Esophagus (tissue), 2 donors: ENCODE measurements at regions not wholly inside any gene's neighbourhood (a gene's known extent, or its start where the extent isn't known, plus 50 kb on each side); places are given as distances from the start of the nearest gene placed in this dataset.

ENCODE experiments used
- H3K27ac ChIP-seq, 2 donors: one replicate each; pipeline ENCODE4 v1.5.1; 2013; ENCODE audit warnings: low read depth in 2 of 2, mild to moderate bottlenecking in 2 of 2, inconsistent platforms in 1 of 2, low read length in 1 of 2, moderate library complexity in 1 of 2
- H3K27me3 ChIP-seq, 2 donors: one replicate each; pipeline ENCODE4 v1.6.1; 2013; ENCODE audit warnings: low read length in 2 of 2, control low read depth in 1 of 2, mild to moderate bottlenecking in 1 of 2; ENCODE audit not compliant: insufficient read depth in 2 of 2, control insufficient read depth in 1 of 2
- H3K36me3 ChIP-seq, 2 donors: one replicate each; pipeline ENCODE4 v1.6.1; 2013; ENCODE audit warnings: low read length in 1 of 2; ENCODE audit not compliant: control insufficient read depth in 2 of 2, insufficient read depth in 2 of 2
- H3K4me1 ChIP-seq, 2 donors: one replicate each; pipeline ENCODE4 v1.6.1; 2013; ENCODE audit warnings: low read length in 1 of 2; ENCODE audit not compliant: control insufficient read depth in 2 of 2, insufficient read depth in 2 of 2
- H3K4me3 ChIP-seq, 2 donors: one replicate each; pipeline ENCODE4 v1.5.1; 2013; ENCODE audit warnings: low read length in 2 of 2, mild to moderate bottlenecking in 2 of 2, low read depth in 1 of 2, moderate library complexity in 1 of 2
- H3K9me3 ChIP-seq, 2 donors: one replicate each; pipeline ENCODE4 v1.6.1; 2013; ENCODE audit warnings: mild to moderate bottlenecking in 2 of 2, low read depth in 1 of 2, low read length in 1 of 2, moderate library complexity in 1 of 2; ENCODE audit not compliant: control insufficient read depth in 2 of 2, insufficient read depth in 1 of 2
- WGBS, 2 donors: extraction: QIAGEN DNeasy Blood & Tissue Kit; methylation state at CpG; one replicate each; pipeline ENCODE4 v1.1.7; 2013; 5-methylcytosine and 5-hydroxymethylcytosine counted together
- donor health status: healthy with polysubstance abuse.
- donor health status: Bipolar disorder and iron deficiency.

- no peak overlapping the region for H3K4me3 ChIP-seq
- 84 to 85% methylated on average over 7 of the region's 7 CpGs for WGBS, 2 donors
- H3K4me1 ChIP-seq, result peaks cover 0 to 1% of the 10 kb centered on the region in 2 donors
- H3K36me3 ChIP-seq, result no peaks in the 10 kb centered on the region
- no peak overlapping the region for H3K27ac ChIP-seq
- H3K9me3 ChIP-seq, result no peaks in the 10 kb centered on the region
- no peaks in the 10 kb centered on the region for H3K27me3 ChIP-seq
Measured at GRCh38 chr1:40914927-40915569, 52.9 kb upstream of the CITED4 start.

- Histone ChIP-seq H3K27ac (no peak overlapping the region), H3K4me3 (no peak overlapping the region), H3K9me3 (no peaks in the 10 kb centered on the region), H3K36me3 (no peaks in the 10 kb centered on the region), H3K27me3 (no peaks in the 10 kb centered on the region), H3K4me1 (peaks cover 0 to 1% of the 10 kb centered on the region in 2 donors)
- WGBS, 2 donors, result 84 to 93% methylated on average over 10 of the region's 10 CpGs
Measured at GRCh38 chr1:40915581-40915980, 53.4 kb upstream of the CITED4 start.

- 79 to 86% methylated on average over 6 of the region's 6 CpGs for WGBS, 2 donors
- Histone ChIP-seq H3K27ac (no peak overlapping the region), H3K27me3 (no peaks in the 10 kb centered on the region), H3K36me3 (no peaks in the 10 kb centered on the region), H3K9me3 (no peaks in the 10 kb centered on the region), H3K4me1 (peaks cover 0 to 3% of the 10 kb centered on the region in 2 donors), H3K4me3 (no peak overlapping the region)
Measured at GRCh38 chr1:40917995-40918711, 56.0 kb upstream of the CITED4 start.

GRCh38 chr1:40919475-40920011 lies 57.4 kb upstream of the CITED4 start:
- H3K9me3 ChIP-seq, result no peaks in the 10 kb centered on the region
- H3K27ac ChIP-seq, result no peak overlapping the region
- no peaks in the 10 kb centered on the region for H3K27me3 ChIP-seq
- no peak overlapping the region for H3K4me3 ChIP-seq
- 69 to 80% methylated on average over 12 of the region's 12 CpGs for WGBS, 2 donors
- no peaks in the 10 kb centered on the region for H3K36me3 ChIP-seq
- H3K4me1 ChIP-seq, result peaks cover 0 to 4% of the 10 kb centered on the region in 2 donors

- peaks cover 0 to 4% of the 10 kb centered on the region in 2 donors for H3K4me1 ChIP-seq
- 87 to 94% methylated on average over 4 of the region's 4 CpGs for WGBS, 2 donors
Measured at GRCh38 chr1:40921522-40921921, 58.0 kb upstream of the CTPS1 start.

GRCh38 chr1:40921981-40922677 lies 57.4 kb upstream of the CTPS1 start:
- Histone ChIP-seq H3K27ac (peak overlapping the region; percentile 14 to 26), H3K9me3 (no peaks in the 10 kb centered on the region)

More at GRCh38 chr1:40921522-40921921, 58.0 kb upstream of the CTPS1 start:
- H3K36me3 ChIP-seq, result no peaks in the 10 kb centered on the region
- H3K27me3 ChIP-seq, result no peaks in the 10 kb centered on the region
- no peaks in the 10 kb centered on the region for H3K9me3 ChIP-seq
- no peak overlapping the region for H3K4me3 ChIP-seq
- H3K27ac ChIP-seq, result no peak overlapping the region

GRCh38 chr1:40922969-40923368 lies 56.5 kb upstream of the CTPS1 start:
- no peak overlapping the region for H3K4me3 ChIP-seq
- 81 to 82% methylated on average over 11 of the region's 11 CpGs for WGBS, 2 donors
- H3K9me3 ChIP-seq, result no peaks in the 10 kb centered on the region
- peaks cover 0 to 3% of the 10 kb centered on the region in 2 donors for H3K4me1 ChIP-seq
- no peaks in the 10 kb centered on the region for H3K27me3 ChIP-seq
- H3K27ac ChIP-seq, result peak overlapping the region in 1 of 2 donors; percentile 74
- no peaks in the 10 kb centered on the region for H3K36me3 ChIP-seq

More at GRCh38 chr1:40921981-40922677, 57.4 kb upstream of the CTPS1 start:
- 94 to 98% methylated on average over 3 of the region's 3 CpGs for WGBS, 2 donors
- no peaks in the 10 kb centered on the region for H3K27me3 ChIP-seq
- H3K4me1 ChIP-seq, result peaks cover 0 to 4% of the 10 kb centered on the region in 2 donors
- no peak overlapping the region for H3K4me3 ChIP-seq
- no peaks in the 10 kb centered on the region for H3K36me3 ChIP-seq

- peak overlapping the region; percentile 22 to 74 for H3K27ac ChIP-seq
Measured at GRCh38 chr1:40923511-40924020, 55.9 kb upstream of the CTPS1 start.

GRCh38 chr1:40924767-40925166 lies 54.7 kb upstream of the CTPS1 start:
- Histone ChIP-seq H3K4me1 (peaks cover 0 to 5% of the 10 kb centered on the region in 2 donors), H3K36me3 (no peaks in the 10 kb centered on the region), H3K9me3 (no peaks in the 10 kb centered on the region), H3K27me3 (no peaks in the 10 kb centered on the region), H3K27ac (no peak overlapping the region), H3K4me3 (no peak overlapping the region)
- 91 to 95% methylated on average over 5 of the region's 5 CpGs for WGBS, 2 donors

More at GRCh38 chr1:40923511-40924020, 55.9 kb upstream of the CTPS1 start:
- Histone ChIP-seq H3K36me3 (no peaks in the 10 kb centered on the region), H3K27me3 (no peaks in the 10 kb centered on the region), H3K9me3 (no peaks in the 10 kb centered on the region), H3K4me1 (peaks cover 0 to 3% of the 10 kb centered on the region in 2 donors), H3K4me3 (no peak overlapping the region)
- 84 to 85% methylated on average over 3 of the region's 3 CpGs for WGBS, 2 donors
